ENCODE measurements at regions not wholly inside any gene's neighbourhood (a gene's known extent, or its start where the extent isn't known, plus 50 kb on each side); places are given as distances from the start of the nearest gene placed in this dataset.

GRCh38 chr13:60645676-60646075 is 248.7 kb downstream of the TDRD3 start (continued):
- TF ChIP-seq TEAD1 (CRISPR knock-in tag; IDR thresholded peaks at IDR 0.05), result no peak

GRCh38 chr13:60642552-60642951 is 245.5 kb downstream of the TDRD3 start:
- Mint-ChIP-seq H3K9me3 (peaks cover 13% of the 10 kb centered on the region), H3K4me3 (no peak overlapping the region), H3K27me3 (ENCODE audit: low read depth) (peaks cover 4% of the 10 kb centered on the region), H3K4me1 (peaks cover 15% of the 10 kb centered on the region), H3K36me3 (no peaks in the 10 kb centered on the region; the same call in 1 of the 2 replicates), H3K27ac (no peak overlapping the region)
- TF ChIP-seq, protein P1, sequence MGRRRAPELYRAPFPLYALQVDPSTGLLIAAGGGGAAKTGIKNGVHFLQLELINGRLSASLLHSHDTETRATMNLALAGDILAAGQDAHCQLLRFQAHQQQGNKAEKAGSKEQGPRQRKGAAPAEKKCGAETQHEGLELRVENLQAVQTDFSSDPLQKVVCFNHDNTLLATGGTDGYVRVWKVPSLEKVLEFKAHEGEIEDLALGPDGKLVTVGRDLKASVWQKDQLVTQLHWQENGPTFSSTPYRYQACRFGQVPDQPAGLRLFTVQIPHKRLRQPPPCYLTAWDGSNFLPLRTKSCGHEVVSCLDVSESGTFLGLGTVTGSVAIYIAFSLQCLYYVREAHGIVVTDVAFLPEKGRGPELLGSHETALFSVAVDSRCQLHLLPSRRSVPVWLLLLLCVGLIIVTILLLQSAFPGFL (CRISPR knock-in tag; IDR thresholded peaks at IDR 0.05; ENCODE audit: borderline replicate concordance), result no peak
- TF ChIP-seq PRDM15 (CRISPR knock-in tag; IDR thresholded peaks at IDR 0.05) (no peak), ZNF512 (CRISPR knock-in tag; IDR thresholded peaks at IDR 0.05; ENCODE audit: borderline replicate concordance) (no peak), USF1 (CRISPR knock-in tag; IDR thresholded peaks at IDR 0.05) (no peak)
- TF ChIP-seq, protein P2, sequence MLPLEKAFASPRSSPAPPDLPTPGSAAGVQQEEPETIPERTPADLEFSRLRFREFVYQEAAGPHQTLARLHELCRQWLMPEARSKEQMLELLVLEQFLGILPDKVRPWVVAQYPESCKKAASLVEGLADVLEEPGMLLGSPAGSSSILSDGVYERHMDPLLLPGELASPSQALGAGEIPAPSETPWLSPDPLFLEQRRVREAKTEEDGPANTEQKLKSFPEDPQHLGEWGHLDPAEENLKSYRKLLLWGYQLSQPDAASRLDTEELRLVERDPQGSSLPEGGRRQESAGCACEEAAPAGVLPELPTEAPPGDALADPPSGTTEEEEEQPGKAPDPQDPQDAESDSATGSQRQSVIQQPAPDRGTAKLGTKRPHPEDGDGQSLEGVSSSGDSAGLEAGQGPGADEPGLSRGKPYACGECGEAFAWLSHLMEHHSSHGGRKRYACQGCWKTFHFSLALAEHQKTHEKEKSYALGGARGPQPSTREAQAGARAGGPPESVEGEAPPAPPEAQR (CRISPR knock-in tag; IDR thresholded peaks at IDR 0.05), result no peak
- TF ChIP-seq, protein P3, sequence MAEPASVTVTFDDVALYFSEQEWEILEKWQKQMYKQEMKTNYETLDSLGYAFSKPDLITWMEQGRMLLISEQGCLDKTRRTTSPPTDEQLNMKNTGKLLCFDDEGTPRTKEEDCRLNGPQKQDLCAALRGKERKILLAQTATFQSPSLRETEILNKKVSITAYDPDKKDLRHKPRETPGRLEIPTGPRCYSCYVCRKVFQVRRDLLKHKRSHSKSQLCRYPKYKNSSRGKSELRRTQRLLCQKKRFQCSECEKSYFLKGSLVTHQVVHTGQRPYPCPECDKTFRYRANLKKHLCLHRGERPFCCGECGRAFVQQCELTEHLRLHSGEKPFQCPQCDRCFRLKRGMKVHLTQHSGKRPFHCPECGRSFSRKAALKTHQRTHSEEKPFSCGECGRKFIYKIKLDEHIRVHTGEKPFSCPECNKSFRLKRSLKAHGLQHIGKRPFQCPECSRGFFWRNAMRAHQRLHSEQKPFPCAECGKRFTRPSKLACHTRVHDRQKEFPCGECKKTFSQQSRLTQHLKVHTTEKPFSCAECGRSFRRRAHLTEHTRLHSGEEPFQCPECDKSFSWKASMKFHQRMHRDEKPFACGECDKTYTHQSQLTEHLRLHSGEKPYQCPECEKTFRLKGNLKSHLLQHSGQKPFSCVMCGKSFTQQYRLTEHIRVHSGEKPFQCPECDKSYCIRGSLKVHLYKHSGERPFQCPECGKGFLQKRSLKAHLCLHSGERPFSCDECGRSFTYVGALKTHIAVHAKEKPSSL (CRISPR knock-in tag; conservative IDR thresholded peaks at IDR 0.05), result no peak
- TF ChIP-seq, protein P4, sequence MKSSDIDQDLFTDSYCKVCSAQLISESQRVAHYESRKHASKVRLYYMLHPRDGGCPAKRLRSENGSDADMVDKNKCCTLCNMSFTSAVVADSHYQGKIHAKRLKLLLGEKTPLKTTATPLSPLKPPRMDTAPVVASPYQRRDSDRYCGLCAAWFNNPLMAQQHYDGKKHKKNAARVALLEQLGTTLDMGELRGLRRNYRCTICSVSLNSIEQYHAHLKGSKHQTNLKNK (CRISPR knock-in tag; IDR thresholded peaks at IDR 0.05), result no peak
- POLR2A ChIA-PET, result no interaction called here
- DNase-seq (ENCODE audit: low spot score), result no peak
- no peak for ATAC-seq
- CTCF ChIA-PET, result interaction anchor here (0.9 kb wide), 1 partner anchor 12 kb away, joined by 3 read pairs; no protein-coding TSS in a partner anchor

- Mint-ChIP-seq H3K27ac (no peak overlapping the region), H3K9me3 (no peaks in the 10 kb centered on the region), H3K4me3 (no peak overlapping the region), H3K4me1 (peaks cover 19% of the 10 kb centered on the region), H3K36me3 (no peaks in the 10 kb centered on the region), H3K27me3 (ENCODE audit: low read depth) (peaks cover 28% of the 10 kb centered on the region)
- DNase-seq (ENCODE audit: low spot score), result no peak
- ChIA-PET POLR2A (no interaction called here), CTCF (interaction anchor here (3.8 kb wide), 1 partner anchor 11 kb away, joined by 17 read pairs; no protein-coding TSS in a partner anchor)
- TF ChIP-seq ETV6 (CRISPR knock-in tag; IDR thresholded peaks at IDR 0.05) (no peak), ZNF423 (CRISPR knock-in tag; IDR thresholded peaks at IDR 0.05) (no peak), ZBTB21 (CRISPR knock-in tag; IDR thresholded peaks at IDR 0.05; ENCODE audit: borderline replicate concordance) (no peak), FOXP1 (CRISPR knock-in tag; IDR thresholded peaks at IDR 0.05; ENCODE audit: borderline replicate concordance) (no peak), ZNF671 (CRISPR knock-in tag; IDR thresholded peaks at IDR 0.05) (no peak), GTF2I (CRISPR knock-in tag; conservative IDR thresholded peaks at IDR 0.05) (no peak), FOXK1 (CRISPR knock-in tag; IDR thresholded peaks at IDR 0.05) (no peak), EMX1 (CRISPR knock-in tag; IDR thresholded peaks at IDR 0.05) (no peak), JAZF1 (CRISPR knock-in tag; IDR thresholded peaks at IDR 0.05) (no peak)
- TF ChIP-seq, protein P5, sequence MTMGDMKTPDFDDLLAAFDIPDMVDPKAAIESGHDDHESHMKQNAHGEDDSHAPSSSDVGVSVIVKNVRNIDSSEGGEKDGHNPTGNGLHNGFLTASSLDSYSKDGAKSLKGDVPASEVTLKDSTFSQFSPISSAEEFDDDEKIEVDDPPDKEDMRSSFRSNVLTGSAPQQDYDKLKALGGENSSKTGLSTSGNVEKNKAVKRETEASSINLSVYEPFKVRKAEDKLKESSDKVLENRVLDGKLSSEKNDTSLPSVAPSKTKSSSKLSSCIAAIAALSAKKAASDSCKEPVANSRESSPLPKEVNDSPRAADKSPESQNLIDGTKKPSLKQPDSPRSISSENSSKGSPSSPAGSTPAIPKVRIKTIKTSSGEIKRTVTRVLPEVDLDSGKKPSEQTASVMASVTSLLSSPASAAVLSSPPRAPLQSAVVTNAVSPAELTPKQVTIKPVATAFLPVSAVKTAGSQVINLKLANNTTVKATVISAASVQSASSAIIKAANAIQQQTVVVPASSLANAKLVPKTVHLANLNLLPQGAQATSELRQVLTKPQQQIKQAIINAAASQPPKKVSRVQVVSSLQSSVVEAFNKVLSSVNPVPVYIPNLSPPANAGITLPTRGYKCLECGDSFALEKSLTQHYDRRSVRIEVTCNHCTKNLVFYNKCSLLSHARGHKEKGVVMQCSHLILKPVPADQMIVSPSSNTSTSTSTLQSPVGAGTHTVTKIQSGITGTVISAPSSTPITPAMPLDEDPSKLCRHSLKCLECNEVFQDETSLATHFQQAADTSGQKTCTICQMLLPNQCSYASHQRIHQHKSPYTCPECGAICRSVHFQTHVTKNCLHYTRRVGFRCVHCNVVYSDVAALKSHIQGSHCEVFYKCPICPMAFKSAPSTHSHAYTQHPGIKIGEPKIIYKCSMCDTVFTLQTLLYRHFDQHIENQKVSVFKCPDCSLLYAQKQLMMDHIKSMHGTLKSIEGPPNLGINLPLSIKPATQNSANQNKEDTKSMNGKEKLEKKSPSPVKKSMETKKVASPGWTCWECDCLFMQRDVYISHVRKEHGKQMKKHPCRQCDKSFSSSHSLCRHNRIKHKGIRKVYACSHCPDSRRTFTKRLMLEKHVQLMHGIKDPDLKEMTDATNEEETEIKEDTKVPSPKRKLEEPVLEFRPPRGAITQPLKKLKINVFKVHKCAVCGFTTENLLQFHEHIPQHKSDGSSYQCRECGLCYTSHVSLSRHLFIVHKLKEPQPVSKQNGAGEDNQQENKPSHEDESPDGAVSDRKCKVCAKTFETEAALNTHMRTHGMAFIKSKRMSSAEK (CRISPR knock-in tag; IDR thresholded peaks at IDR 0.05; ENCODE audit: borderline replicate concordance), result no peak
- ATAC-seq, result peak; percentile 75
Measured at GRCh38 chr13:60629158-60629557, 232.1 kb downstream of the TDRD3 start.

All from WTC11 (cell line).